Prostate gland (tissue), 2 donors: ENCODE measurements at regions not wholly inside any gene's neighbourhood (a gene's known extent, or its start where the extent isn't known, plus 50 kb on each side); places are given as distances from the start of the nearest gene placed in this dataset.
A peak's percentile ranks its signal among the peaks of the same experiment; 100 is the strongest.

Experiments
- DNase-seq: peaks from one replicate; pipeline ENCODE4 v3.0.0-alpha.2; 2019; ENCODE audit warnings: low spot score
- H3K27ac ChIP-seq, 2 donors: fragments of 200-600 bp; sonication (generic); 2 replicates each; pipeline ENCODE4 v1.5.1; 2017 to 2019
- H3K27me3 ChIP-seq: fragments of 200-600 bp; sonication (generic); replicated peaks from 2 replicates; pipeline ENCODE4 v1.5.1; 2019; ENCODE audit not compliant: insufficient read depth
- H3K36me3 ChIP-seq, 2 donors: fragments of 200-600 bp; sonication (generic); 1 replicate in 1 of 2; 2 replicates in 1 of 2; pipeline versions ENCODE4 v1.5.1 to v1.8.1; 2017 to 2019
- H3K4me1 ChIP-seq: fragments of 200-600 bp; sonication (generic); replicated peaks from 2 replicates; pipeline ENCODE4 v1.5.1; 2019
- H3K4me3 ChIP-seq, 2 donors: fragments of 200-600 bp; sonication (generic); 2 replicates each; pipeline ENCODE4 v1.5.1; 2017 to 2019
- H3K9me3 ChIP-seq: fragments of 200-600 bp; sonication (generic); 2 replicates; pipeline ENCODE4 v1.5.1; 2017
- CTCF ChIP-seq, 4 experiments: fragments of 200-600 bp in 2 of 4; fragments of 450-650 bp in 2 of 4; sonication (generic) in 2 of 4; IDR thresholded peaks; 1 replicate in 3 of 4; 2 replicates in 1 of 4; pipeline ENCODE4 v1.5.1; 2016 to 2019; ENCODE audit warnings: antibody characterized with exemption in 4 of 4, mild to moderate bottlenecking in 2 of 4, moderate library complexity in 2 of 4
- POLR2A ChIP-seq: fragments of 450-650 bp; IDR thresholded peaks from one replicate; pipeline ENCODE4 v1.6.1; 2016; ENCODE audit warnings: antibody characterized with exemption, mild to moderate bottlenecking
- POLR2AphosphoS5 ChIP-seq: sonication (generic); formaldehyde crosslinking; IDR thresholded peaks from one replicate; pipeline ENCODE4 v1.6.1; 2017; ENCODE audit warnings: antibody characterized with exemption
- WGBS: methylation state at CpG from one replicate; pipeline ENCODE4 v1.1.5; 2018; 5-methylcytosine and 5-hydroxymethylcytosine counted together
- intact Hi-C: fragments of 100-400 bp; cut with DNase I; formaldehyde crosslinking; loops from one replicate; pipeline ENCODE4 v1.14.2; 2022

GRCh38 chr4:148717988-148718387 is 275.8 kb upstream of the NR3C2 start:
- Histone ChIP-seq H3K27me3 (no peaks in the 10 kb centered on the region), H3K27ac (no peak overlapping the region), H3K4me1 (no peaks in the 10 kb centered on the region), H3K9me3 (no peaks in the 10 kb centered on the region), H3K4me3 (no peak overlapping the region), H3K36me3 (no peaks in the 10 kb centered on the region)
- no peak for TF ChIP-seq POLR2A
- no peak for TF ChIP-seq CTCF (IDR thresholded peaks at IDR 0.05)
- no peak for TF ChIP-seq POLR2AphosphoS5
- intact Hi-C loops, result no loop called here
- no peak for DNase-seq
- 97% methylated on average over 2 of the region's 2 CpGs for WGBS

- Histone ChIP-seq H3K9me3 (no peaks in the 10 kb centered on the region), H3K27ac (no peak overlapping the region), H3K36me3 (no peaks in the 10 kb centered on the region), H3K27me3 (no peaks in the 10 kb centered on the region), H3K4me1 (no peaks in the 10 kb centered on the region), H3K4me3 (no peak overlapping the region)
- TF ChIP-seq POLR2A (no peak), CTCF (IDR thresholded peaks at IDR 0.05) (no peak), POLR2AphosphoS5 (no peak)
- no peak for DNase-seq
- WGBS, result 52% methylated on average over 1 of the region's 1 CpG
- intact Hi-C loops, result no loop called here
These were observed 274.3 kb upstream of the NR3C2 start for GRCh38 chr4:148716431-148717052.

GRCh38 chr4:148704291-148704690 is 262.1 kb upstream of the NR3C2 start:
- no peaks in the 10 kb centered on the region for H3K4me1 ChIP-seq
- DNase-seq, result no peak
- H3K4me3 ChIP-seq, result no peak overlapping the region
- H3K36me3 ChIP-seq, result no peaks in the 10 kb centered on the region
- H3K9me3 ChIP-seq, result no peaks in the 10 kb centered on the region
- TF ChIP-seq CTCF (IDR thresholded peaks at IDR 0.05) (no peak), POLR2A (no peak), POLR2AphosphoS5 (no peak)
- 53% methylated on average over 1 of the region's 1 CpG for WGBS
- H3K27me3 ChIP-seq, result no peaks in the 10 kb centered on the region
- intact Hi-C loops, result no loop called here
- no peak overlapping the region for H3K27ac ChIP-seq

GRCh38 chr4:148694702-148695101 is 252.5 kb upstream of the NR3C2 start:
- H3K4me3 ChIP-seq, result no peak overlapping the region
- TF ChIP-seq POLR2AphosphoS5 (peak; percentile 9), CTCF (IDR thresholded peaks at IDR 0.05) (no peak), POLR2A (no peak)
- H3K4me1 ChIP-seq, result peaks cover 2% of the 10 kb centered on the region
- no peak overlapping the region for H3K27ac ChIP-seq
- DNase-seq, result no peak
- intact Hi-C loops, result no loop called here
- no peaks in the 10 kb centered on the region for H3K27me3 ChIP-seq
- 52% methylated on average over 5 of the region's 5 CpGs for WGBS
- no peaks in the 10 kb centered on the region for H3K9me3 ChIP-seq
- H3K36me3 ChIP-seq, result no peaks in the 10 kb centered on the region

GRCh38 chr4:148693913-148694649 is 251.9 kb upstream of the NR3C2 start:
- 92% methylated on average over 2 of the region's 2 CpGs for WGBS
- H3K4me1 ChIP-seq, result peaks cover 2% of the 10 kb centered on the region
- no peak overlapping the region for H3K4me3 ChIP-seq
- no peak overlapping the region for H3K27ac ChIP-seq
- H3K36me3 ChIP-seq, result no peaks in the 10 kb centered on the region
- DNase-seq, result no peak
- intact Hi-C loops, result no loop called here
- no peaks in the 10 kb centered on the region for H3K27me3 ChIP-seq
- H3K9me3 ChIP-seq, result no peaks in the 10 kb centered on the region
- TF ChIP-seq POLR2A (no peak), CTCF (IDR thresholded peaks at IDR 0.05) (no peak), POLR2AphosphoS5 (no peak)
